SK-MEL-5 (cell line): ENCODE measurements at regions not wholly inside any gene's neighbourhood (a gene's known extent, or its start where the extent isn't known, plus 50 kb on each side); places are given as distances from the start of the nearest gene placed in this dataset.
A peak's percentile ranks its signal among the peaks of the same experiment; 100 is the strongest.

Experiments used
- DNase-seq: peaks from one replicate; pipeline ENCODE4 v3.0.0-alpha.2; 2016; ENCODE audit warnings: low read depth, low spot score
- in situ Hi-C: cut with HindIII; loops from 2 replicates; pipeline ENCODE4 v1.10.0; 2016; ENCODE audit warnings: low sequenced_read_pairs, high pct_unique_total_duplicates, low pct_unique_long_range_greater_than_20kb

- DNase-seq = no peak
- in situ Hi-C loops = no loop called here
Measured at GRCh38 chr5:39608024-39608423, 183.2 kb upstream of the DAB2 start.

- no peak for DNase-seq
- in situ Hi-C loops = no loop called here
Measured at GRCh38 chr5:39606591-39606990, 181.8 kb upstream of the DAB2 start.

GRCh38 chr5:39605588-39606575 is 181.1 kb upstream of the DAB2 start:
- DNase-seq = no peak

GRCh38 chr5:39605145-39605544 is 180.4 kb upstream of the DAB2 start:
- in situ Hi-C loops = no loop called here
- DNase-seq = no peak

More at GRCh38 chr5:39605588-39606575, 181.1 kb upstream of the DAB2 start:
- in situ Hi-C loops = no loop called here

DNA sequence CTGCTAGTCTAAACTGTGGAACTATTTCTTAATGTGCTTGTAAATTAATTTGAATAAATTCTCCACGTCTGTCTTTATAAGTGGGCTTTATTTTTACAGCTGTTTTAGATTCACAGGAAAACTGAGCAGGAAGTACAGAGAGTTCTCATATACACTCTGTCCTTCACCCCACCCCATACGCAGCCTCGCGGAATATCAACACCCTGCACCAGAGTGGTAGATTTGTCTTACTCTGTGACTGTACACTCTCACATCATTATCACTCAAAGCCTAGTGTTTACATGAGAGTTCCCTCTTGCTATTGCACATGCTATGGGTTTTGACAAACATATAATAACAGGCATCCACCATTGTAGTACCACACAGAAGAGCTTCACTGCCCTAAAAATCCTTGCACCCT is 179.7 kb upstream of the DAB2 start:
- in situ Hi-C loops = no loop called here
- no peak for DNase-seq

DNA sequence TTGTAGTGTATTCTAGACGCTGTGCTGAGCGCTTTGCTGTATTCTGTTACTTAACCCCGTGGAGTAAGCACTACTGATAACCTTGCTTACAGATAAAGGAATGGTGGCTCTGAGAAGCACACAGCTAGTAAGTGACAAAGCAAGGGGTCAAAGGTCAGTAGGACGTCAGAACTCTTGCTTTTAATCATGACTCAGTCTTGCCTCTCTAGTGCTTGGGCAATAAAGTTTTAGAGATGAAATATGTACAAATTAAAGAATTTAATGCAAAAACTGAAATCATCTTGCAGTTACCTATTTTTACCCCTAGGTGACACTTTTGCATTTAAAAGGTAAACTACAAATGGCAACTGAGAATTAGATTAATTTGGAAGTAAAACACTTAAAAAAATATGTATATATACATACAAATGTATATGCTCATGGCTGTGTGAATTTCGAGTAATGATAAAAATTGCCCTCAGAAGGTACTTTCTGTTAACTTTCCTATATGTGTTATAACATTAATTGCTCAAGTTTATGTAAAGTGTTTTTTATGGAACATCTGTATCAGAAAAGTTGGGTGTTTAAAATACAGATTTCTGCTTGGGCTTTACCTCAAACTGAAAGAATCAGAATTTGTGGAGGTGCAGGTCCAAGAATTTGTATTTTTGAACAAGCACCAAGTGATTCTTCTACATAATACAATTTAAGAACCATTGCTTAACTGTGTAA is 175.1 kb upstream of the DAB2 start:
- in situ Hi-C loops = loop anchor here (25.0 kb wide), 1 partner anchor 1087 kb away; the partner anchor contains the start of gene PTGER4
- peak; percentile 59 for DNase-seq

GRCh38 chr5:39598661-39599248 is 174.0 kb upstream of the DAB2 start:
- DNase-seq = no peak
- in situ Hi-C loops = loop anchor here (25.0 kb wide), 1 partner anchor 1089 kb away; the partner anchor contains the start of gene PTGER4

- in situ Hi-C loops = loop anchor here (25.0 kb wide), 1 partner anchor 1099 kb away; the partner anchor contains the start of gene PTGER4
- DNase-seq = no peak
Measured at GRCh38 chr5:39588179-39588578, 163.4 kb upstream of the DAB2 start.

DNA sequence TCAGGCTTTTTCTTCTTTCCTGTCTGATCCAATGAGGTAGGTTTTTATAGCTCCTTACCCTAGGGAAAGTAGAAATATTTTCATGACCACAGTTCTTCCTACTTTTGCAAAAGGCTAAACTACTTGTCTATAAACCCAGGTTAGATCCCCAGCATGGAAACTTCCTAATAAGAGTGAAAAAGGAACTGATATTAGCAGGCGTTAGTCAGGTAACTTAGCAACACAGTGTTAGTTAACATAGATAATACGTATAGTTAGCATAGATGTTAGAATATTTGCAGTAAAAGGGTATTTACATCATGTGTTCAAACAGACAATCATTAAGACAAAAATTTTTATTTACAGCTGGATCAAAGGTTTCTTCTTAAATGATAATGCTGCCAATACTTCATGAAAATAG is 162.9 kb upstream of the DAB2 start:
- DNase-seq = no peak
- in situ Hi-C loops = loop anchor here (25.0 kb wide), 1 partner anchor 1100 kb away; the partner anchor contains the start of gene PTGER4

DNA sequence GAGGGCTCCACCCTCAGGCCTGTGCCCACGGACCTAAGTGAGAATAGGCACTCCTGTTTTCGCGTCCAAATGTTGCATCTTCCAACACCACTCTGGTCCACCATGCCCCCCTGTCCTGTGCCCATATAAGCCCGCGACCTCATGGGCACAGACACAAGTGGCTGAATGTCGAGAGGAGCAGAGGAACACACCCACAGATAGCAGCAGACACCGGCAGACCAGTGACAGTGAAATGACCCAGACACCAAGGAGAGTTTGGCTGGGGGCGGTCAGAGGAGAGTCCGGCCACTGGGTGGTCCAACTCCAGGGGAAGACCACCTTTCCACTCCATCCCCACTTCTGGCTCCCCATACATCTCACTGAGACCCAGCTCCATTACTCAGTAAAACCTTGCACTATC is 161.4 kb upstream of the DAB2 start:
- in situ Hi-C loops = loop anchor here (25.0 kb wide), 1 partner anchor 1101 kb away; the partner anchor contains the start of gene PTGER4
- DNase-seq = no peak

- in situ Hi-C loops = loop anchor here (25.0 kb wide), 1 partner anchor 1102 kb away; the partner anchor contains the start of gene PTGER4
- no peak for DNase-seq
Measured at GRCh38 chr5:39584927-39585326, 160.1 kb upstream of the DAB2 start.

GRCh38 chr5:39580702-39581453 is 156.1 kb upstream of the DAB2 start:
- in situ Hi-C loops = loop anchor here (25.0 kb wide), 1 partner anchor 1106 kb away; the partner anchor contains the start of gene PTGER4
- peak; percentile 16 for DNase-seq

DNA sequence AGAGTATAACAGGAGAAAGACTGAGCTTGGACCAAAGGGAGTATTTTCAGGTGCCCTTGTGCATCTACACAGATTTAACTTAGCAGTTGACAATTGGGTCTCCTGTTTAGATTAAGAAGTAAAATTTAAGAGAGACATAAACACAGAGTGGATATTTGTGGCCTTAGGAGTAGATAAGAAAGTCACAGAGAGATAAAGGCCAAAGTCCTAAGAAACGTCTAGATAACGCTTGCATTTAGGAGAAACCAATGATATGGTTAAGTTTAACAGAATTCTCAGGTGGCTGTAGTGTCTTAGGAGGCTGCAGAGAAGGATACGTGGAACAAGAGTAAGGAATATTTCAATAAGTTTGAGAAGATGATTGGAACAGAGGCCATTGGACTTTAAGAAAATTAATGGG is 155.0 kb upstream of the DAB2 start:
- DNase-seq = no peak
- in situ Hi-C loops = loop anchor here (25.0 kb wide), 1 partner anchor 1108 kb away; the partner anchor contains the start of gene PTGER4

DNA sequence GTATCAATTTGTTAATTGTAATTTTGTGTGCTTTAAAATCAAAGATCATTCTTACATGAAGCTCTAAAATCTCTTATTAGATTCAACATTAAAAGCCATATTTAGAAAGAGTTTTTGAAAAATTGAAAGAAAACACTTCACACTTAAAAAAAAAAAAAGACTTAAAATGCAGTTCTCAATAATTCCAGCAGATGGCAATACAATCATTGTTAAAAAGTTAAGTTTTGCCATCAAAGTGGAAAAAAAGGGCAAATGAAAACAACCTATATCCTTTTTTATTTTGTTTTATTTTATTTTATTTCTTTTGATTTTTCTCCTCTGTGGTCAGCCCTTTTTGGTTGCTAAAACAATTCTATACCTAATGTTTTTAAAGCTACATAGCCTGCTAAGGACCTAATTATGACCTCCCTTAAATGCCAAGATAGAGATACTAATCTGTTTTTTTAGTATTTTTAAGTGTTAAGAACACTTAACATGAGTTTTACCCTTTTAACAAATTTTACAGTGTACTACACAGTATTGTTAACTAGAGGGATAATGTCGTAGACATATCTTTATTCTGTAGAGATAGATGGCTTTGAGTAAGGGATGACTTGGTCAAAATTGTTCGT is 154.2 kb upstream of the DAB2 start:
- peak; percentile 53 for DNase-seq
- in situ Hi-C loops = loop anchor here (25.0 kb wide), 1 partner anchor 1108 kb away; the partner anchor contains the start of gene PTGER4

DNA sequence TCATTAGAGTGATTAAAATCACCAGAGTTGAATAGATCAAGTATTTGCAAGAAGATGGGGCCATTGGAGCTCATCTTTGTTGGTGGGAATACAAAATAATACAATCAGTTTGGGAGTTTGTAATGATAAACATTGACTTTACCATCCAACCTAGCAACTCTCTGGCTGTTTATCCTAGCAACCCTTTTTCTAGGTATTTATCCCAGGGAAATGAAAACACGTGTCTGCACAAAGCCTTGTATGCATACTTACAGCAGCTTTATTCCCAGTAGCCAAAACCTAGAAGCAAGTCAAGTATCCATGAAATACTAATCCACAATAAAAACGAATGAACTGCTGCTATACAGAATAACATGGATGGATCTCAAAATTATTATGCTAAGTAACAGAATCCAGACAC is 152.7 kb upstream of the DAB2 start:
- DNase-seq = no peak
- in situ Hi-C loops = loop anchor here (25.0 kb wide), 1 partner anchor 1110 kb away; the partner anchor contains the start of gene PTGER4

GRCh38 chr5:39570403-39571027 is 145.7 kb upstream of the DAB2 start:
- peak; percentile 84 for DNase-seq
- in situ Hi-C loops = no loop called here
